OCI-LY7 (cell line): ENCODE measurements at regions not wholly inside any gene's neighbourhood (a gene's known extent, or its start where the extent isn't known, plus 50 kb on each side); places are given as distances from the start of the nearest gene placed in this dataset.

Experiments
- EZH2phosphoT487 ChIP-seq: fragments of 200-600 bp; sonication (generic); IDR thresholded peaks from 2 replicates; pipeline ENCODE4 v1.6.1; 2018; ENCODE audit warnings: low read depth, borderline replicate concordance, mild to moderate bottlenecking, mixed run types, antibody characterized with exemption, low read length, moderate library complexity, mixed read lengths
- TF ChIP-seq, protein P1 (sequence below): fragments of 200-600 bp; sonication (generic); conservative IDR thresholded peaks from 2 replicates; pipeline ENCODE4 v1.5.1; 2014; ENCODE audit warnings: mild to moderate bottlenecking, antibody characterized with exemption, low read length, moderate library complexity, mixed read lengths

DNA sequence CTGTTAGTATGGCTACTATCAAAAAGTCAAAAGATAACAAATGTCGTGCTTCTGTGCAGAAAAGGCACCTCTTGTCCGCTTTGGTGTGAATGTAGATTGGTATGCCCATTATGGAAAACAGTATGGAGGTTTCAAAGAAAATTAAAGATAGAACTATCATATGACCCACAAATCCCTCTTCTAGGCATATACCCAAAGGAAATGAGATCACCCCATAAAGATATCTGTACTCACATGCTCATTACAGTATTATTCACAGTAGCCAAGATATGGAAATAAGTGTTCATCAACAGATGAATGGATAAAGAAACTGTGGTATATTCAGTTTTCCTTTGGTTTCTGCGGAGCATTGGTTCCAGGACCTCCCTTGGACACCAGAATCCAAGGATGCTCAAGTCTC is 180.5 kb upstream of the PPP1R3A start:
- TF ChIP-seq, protein P1, sequence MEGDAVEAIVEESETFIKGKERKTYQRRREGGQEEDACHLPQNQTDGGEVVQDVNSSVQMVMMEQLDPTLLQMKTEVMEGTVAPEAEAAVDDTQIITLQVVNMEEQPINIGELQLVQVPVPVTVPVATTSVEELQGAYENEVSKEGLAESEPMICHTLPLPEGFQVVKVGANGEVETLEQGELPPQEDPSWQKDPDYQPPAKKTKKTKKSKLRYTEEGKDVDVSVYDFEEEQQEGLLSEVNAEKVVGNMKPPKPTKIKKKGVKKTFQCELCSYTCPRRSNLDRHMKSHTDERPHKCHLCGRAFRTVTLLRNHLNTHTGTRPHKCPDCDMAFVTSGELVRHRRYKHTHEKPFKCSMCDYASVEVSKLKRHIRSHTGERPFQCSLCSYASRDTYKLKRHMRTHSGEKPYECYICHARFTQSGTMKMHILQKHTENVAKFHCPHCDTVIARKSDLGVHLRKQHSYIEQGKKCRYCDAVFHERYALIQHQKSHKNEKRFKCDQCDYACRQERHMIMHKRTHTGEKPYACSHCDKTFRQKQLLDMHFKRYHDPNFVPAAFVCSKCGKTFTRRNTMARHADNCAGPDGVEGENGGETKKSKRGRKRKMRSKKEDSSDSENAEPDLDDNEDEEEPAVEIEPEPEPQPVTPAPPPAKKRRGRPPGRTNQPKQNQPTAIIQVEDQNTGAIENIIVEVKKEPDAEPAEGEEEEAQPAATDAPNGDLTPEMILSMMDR, result no peak
- TF ChIP-seq EZH2phosphoT487, result no peak
